T-helper 2 cell treated with Interferon-gamma antibody and Interleukin-4, amounts not matched to agents 100 ng/mL and 5 ng/mL, for 36 hours (primary cell): ENCODE measurements at regions not wholly inside any gene's neighbourhood (a gene's known extent, or its start where the extent isn't known, plus 50 kb on each side); places are given as distances from the start of the nearest gene placed in this dataset.
"Not testable (repeated sequence)": the region's sequence is repeated elsewhere in the genome, so short reads cannot be mapped to it uniquely, and the experiment has no call there.

Source experiments
- intact Hi-C: fragments of 100-400 bp; cut with micrococcal nuclease; formaldehyde crosslinking; loops from one replicate; pipeline ENCODE4 v1.15.1; 2023

- intact Hi-C loops, result no loop called here
These were observed 854.3 kb upstream of the ACVR2A start for GRCh38 chr2:146990311-146991054.

GRCh38 chr2:146989741-146990140 lies 855.1 kb upstream of the ACVR2A start:
- intact Hi-C loops, result no loop called here

GRCh38 chr2:146987996-146988395 lies 856.8 kb upstream of the ACVR2A start:
- intact Hi-C loops, result no loop called here

GRCh38 chr2:146986161-146986560 lies 858.7 kb upstream of the ACVR2A start:
- intact Hi-C loops, result no loop called here

GRCh38 chr2:146985753-146986152 lies 859.1 kb upstream of the ACVR2A start:
- intact Hi-C loops, result no loop called here

GRCh38 chr2:146984014-146984413 lies 860.8 kb upstream of the ACVR2A start:
- intact Hi-C loops, result no loop called here

- intact Hi-C loops, result no loop called here
These were observed 862.4 kb upstream of the ACVR2A start for GRCh38 chr2:146982393-146982846.

GRCh38 chr2:146981921-146982320 lies 862.9 kb upstream of the ACVR2A start:
- intact Hi-C loops, result no loop called here

- intact Hi-C loops, result no loop called here
These were observed 865.1 kb upstream of the ACVR2A start for GRCh38 chr2:146979746-146980145.

GRCh38 chr2:146978577-146979555 lies 866.0 kb upstream of the ACVR2A start:
- intact Hi-C loops, result no loop called here

- intact Hi-C loops, result not testable (repeated sequence)
These were observed 873.8 kb upstream of the ACVR2A start for GRCh38 chr2:146970981-146971380.

- intact Hi-C loops, result not testable (repeated sequence)
These were observed 875.1 kb upstream of the ACVR2A start for GRCh38 chr2:146969703-146970102.

GRCh38 chr2:146964494-146964893 lies 880.3 kb upstream of the ACVR2A start:
- intact Hi-C loops, result no loop called here

- intact Hi-C loops, result no loop called here
These were observed 890.3 kb upstream of the ACVR2A start for GRCh38 chr2:146954544-146954943.

- intact Hi-C loops, result no loop called here
These were observed 892.1 kb upstream of the ACVR2A start for GRCh38 chr2:146952696-146953095.

- intact Hi-C loops, result no loop called here
These were observed 893.9 kb upstream of the ACVR2A start for GRCh38 chr2:146950911-146951310.

- intact Hi-C loops, result no loop called here
These were observed 894.5 kb upstream of the ACVR2A start for GRCh38 chr2:146950361-146950760.

- intact Hi-C loops, result no loop called here
These were observed 895.4 kb upstream of the ACVR2A start for GRCh38 chr2:146949400-146949799.

- intact Hi-C loops, result no loop called here
These were observed 900.2 kb upstream of the ACVR2A start for GRCh38 chr2:146944601-146945000.

- intact Hi-C loops, result no loop called here
These were observed 904.7 kb upstream of the ACVR2A start for GRCh38 chr2:146939991-146940685.

- intact Hi-C loops, result no loop called here
These were observed 909.9 kb upstream of the ACVR2A start for GRCh38 chr2:146934921-146935320.

GRCh38 chr2:146931109-146931508 lies 913.7 kb upstream of the ACVR2A start:
- intact Hi-C loops, result no loop called here
